ENCODE measurements at regions not wholly inside any gene's neighbourhood (a gene's known extent, or its start where the extent isn't known, plus 50 kb on each side); places are given as distances from the start of the nearest gene placed in this dataset.
"Not testable (repeated sequence)": the region's sequence is repeated elsewhere in the genome, so short reads cannot be mapped to it uniquely, and the experiment has no call there.

GRCh38 chrX:21228974-21229373, 145.2 kb upstream of the CNKSR2 start:
- not testable (repeated sequence) for TF ChIP-seq CTCF, POLR2A (IDR thresholded peaks at IDR 0.05)
